NCI-H187 treated with DMSO at 0.1 percent for 48 hours (cell line): ENCODE measurements at regions not wholly inside any gene's neighbourhood (a gene's known extent, or its start where the extent isn't known, plus 50 kb on each side); places are given as distances from the start of the nearest gene placed in this dataset.

Experiments
- DNase-seq: peaks from one replicate; lab custom pipeline; 2025; lab: John Stamatoyannopoulos, UW

GRCh38 chr5:9922719-9923118 is 292.6 kb upstream of the TAS2R1 start:
- no peak for DNase-seq

- DNase-seq, result no peak
Measured at GRCh38 chr5:9920697-9921096, 290.5 kb upstream of the TAS2R1 start.

GRCh38 chr5:9919306-9920030 is 289.3 kb upstream of the TAS2R1 start:
- no peak for DNase-seq

DNA sequence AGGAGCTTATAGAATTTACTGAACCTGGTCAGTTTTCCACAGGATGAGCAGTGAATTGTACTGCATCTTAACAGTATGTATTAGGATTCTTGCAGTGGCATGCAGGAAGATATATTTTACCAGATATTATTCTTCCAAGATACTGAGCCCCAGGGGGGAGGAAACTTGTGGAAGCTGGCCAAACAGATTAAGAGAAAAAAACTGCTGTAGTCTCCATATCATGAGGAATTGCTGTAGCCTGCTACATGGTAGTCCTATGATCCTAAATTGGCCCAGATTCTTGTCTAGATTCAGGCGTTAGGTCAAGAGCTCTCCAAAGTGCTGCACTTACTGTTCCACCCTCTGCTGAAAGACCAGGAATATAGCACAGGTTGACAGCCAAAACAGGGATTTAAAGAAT is 275.5 kb upstream of the TAS2R1 start:
- DNase-seq, result no peak

DNA sequence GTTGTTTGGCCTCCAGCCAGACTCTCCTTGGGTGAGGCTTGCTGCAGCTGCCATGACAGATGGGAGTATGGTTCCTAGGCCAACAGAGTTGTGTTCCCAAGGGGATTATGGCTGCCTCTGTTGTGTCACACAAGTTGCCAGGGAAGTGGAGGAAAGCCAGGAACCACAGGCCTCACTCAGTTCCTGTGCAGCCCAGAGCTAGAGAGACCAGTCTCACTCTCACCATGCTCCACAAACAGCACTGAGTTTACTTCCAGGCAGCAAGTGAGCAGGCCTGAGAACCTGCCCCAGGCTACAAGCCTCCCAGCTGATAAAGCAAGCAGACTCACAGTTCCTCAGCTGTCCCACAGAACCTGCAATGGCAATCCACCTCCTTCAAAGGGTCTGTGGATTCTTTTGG is 273.6 kb upstream of the TAS2R1 start:
- peak; percentile 71 for DNase-seq

GRCh38 chr5:9898319-9898718 is 268.2 kb upstream of the TAS2R1 start:
- DNase-seq, result no peak

GRCh38 chr5:9895302-9895645 is 265.1 kb upstream of the TAS2R1 start:
- DNase-seq, result no peak

- no peak for DNase-seq
Measured at GRCh38 chr5:9894571-9895301, 264.6 kb upstream of the TAS2R1 start.

DNA sequence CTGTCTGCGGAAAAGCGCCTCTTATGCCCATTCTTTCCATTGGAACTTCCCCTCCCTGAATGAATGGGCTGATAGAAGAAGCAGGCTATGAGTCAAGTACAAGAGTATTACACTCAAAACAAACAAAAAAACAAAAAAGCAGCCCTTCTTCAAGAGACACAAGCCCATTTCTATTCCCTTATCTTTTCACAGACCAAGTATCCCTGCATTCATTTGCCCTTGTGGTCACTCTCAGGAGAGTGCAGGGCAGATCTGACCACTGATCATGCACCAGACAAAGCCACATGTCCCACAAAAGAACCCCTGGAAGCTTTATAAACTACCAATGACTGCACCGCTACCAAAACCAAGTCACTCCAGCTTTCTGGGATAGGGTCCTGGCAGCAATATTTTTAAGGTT is 262.5 kb upstream of the TAS2R1 start:
- no peak for DNase-seq

GRCh38 chr5:9889511-9889910 is 259.4 kb upstream of the TAS2R1 start:
- no peak for DNase-seq

GRCh38 chr5:9888501-9888901 is 258.4 kb upstream of the TAS2R1 start:
- DNase-seq, result no peak

DNA sequence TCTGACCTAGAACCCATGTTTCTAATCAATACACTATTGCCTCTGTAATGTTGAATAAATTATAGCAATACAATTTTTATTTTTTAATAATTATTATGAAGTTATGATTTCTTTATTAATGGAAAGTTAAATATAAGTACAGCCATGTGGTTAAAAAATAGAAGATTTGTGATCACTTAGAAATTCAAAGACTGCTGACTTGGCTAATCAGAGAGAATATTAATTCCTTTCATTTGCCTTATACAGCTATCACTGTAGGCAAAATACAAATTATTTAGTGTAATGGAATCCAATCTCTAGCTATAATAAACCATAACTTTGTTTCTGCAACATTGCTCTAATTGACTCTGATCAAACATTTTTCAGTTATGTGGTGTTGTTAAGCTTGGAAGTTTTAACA is 255.0 kb upstream of the TAS2R1 start:
- DNase-seq, result no peak

DNA sequence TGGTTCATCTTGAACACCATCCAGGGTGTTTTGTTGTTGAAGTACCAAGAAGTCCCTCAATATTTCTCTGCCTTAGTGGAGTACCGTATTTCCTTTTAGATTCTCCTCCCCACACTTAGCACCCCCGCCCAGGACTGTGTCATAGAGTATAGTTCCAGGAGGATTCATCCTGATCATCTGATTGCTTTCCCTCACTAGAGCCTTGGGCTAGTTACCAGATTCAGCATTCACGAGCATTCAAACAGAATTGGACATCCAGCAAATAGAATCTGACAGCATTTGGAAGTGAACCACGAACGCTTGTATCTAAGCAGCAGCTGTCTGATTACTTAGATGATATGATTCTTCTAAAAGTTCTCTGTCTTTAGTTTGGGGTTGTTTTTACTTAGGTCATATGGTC is 248.1 kb upstream of the TAS2R1 start:
- DNase-seq, result no peak

GRCh38 chr5:9877488-9877887 is 247.3 kb upstream of the TAS2R1 start:
- DNase-seq, result no peak

GRCh38 chr5:9876451-9876850 is 246.3 kb upstream of the TAS2R1 start:
- DNase-seq, result no peak

GRCh38 chr5:9869616-9870288 is 239.6 kb upstream of the TAS2R1 start:
- DNase-seq, result no peak

DNA sequence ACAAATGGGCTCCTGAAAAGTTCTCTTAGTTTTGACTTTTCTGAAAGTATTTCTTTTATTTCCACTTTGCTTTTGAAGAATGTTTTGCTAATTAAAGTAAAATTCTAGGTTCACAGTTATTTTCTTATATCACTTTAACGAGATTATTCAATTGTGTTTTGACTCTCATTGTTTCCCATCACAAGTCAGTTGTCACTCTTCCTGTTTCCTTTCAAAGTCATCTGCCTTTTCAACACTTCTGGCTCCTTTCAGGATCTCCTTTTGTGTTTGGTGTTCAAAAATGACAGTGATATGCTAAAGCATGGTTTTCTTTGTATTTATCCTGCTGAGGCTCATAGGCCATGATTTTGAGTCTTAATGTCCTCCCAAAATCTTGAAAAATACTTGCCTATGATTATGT is 235.4 kb upstream of the TAS2R1 start:
- DNase-seq, result no peak

DNA sequence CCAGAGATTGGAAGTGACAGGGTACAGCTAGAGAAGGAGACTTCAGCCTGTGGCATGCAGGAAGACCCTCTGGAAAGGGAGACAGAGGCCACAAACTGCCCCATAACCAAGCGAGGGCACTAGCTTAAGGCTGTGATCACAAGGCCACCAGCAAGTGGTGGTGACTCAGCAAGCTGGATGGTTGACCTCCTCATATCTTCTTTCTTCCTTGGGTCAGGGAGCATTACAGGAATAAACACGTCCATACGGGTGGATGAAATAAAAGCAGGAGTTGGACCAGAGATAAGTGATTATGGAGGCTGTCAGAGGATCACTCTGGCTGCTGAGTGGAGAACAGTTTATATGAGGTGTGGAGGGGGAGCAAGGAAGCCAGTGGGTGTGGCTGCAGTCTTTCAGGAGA is 234.6 kb upstream of the TAS2R1 start:
- DNase-seq, result no peak

- no peak for DNase-seq
Measured at GRCh38 chr5:9863486-9863885, 233.3 kb upstream of the TAS2R1 start.

DNA sequence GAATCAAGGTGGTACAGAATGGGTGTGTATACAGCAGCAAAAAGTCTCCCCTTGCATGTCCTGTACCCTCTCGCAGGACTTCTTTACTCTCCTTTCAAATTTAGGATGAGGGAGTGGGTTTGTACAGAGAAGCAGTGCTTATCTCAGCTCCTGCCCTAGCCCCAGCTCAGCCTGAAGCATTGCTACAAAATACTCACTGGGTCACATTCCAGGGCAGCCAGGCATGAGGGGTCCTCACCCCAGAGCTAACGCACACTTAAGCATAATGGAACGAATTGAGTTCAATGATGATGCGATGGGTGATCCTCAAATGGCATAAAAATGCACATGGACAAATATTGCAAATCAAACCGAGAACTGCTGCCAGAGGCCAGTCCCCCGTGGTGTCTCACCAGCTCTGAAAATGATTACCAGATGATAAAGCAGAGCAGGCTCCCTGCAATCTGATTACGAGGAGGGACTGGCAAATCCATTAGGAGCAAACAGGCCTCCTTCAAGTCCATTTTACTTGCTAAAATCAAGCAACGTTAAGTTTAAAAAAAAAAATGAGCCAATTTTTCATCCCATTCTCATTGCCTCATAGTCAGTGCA is 231.6 kb upstream of the TAS2R1 start:
- DNase-seq, result no peak

GRCh38 chr5:9859808-9860207 is 229.7 kb upstream of the TAS2R1 start:
- no peak for DNase-seq

GRCh38 chr5:9858043-9858442 is 227.9 kb upstream of the TAS2R1 start:
- no peak for DNase-seq

DNA sequence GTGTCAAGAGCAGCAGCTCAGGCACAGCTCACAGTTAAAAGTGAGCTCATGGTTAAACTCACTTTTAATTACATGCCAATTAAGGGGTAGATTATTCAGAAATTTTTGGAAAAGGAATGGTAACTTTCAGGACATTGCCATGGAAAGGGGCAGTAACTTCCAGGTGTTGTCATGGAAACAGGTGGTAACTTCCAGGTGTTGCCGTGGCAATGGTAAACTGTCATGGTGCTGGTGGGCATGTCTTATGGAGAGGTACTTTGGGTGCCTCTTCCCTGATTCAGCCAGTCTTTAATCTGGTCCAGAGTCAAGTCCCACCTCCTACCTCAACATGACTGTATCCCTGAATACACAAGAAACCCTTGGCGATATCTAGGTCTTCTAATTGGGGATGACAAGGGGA is 223.2 kb upstream of the TAS2R1 start:
- DNase-seq, result no peak
